HT-29 (cell line): ENCODE measurements at regions not wholly inside any gene's neighbourhood (a gene's known extent, or its start where the extent isn't known, plus 50 kb on each side); places are given as distances from the start of the nearest gene placed in this dataset.

ENCODE experiments used
- DNase-seq: peaks from one replicate; pipeline ENCODE4 v3.0.0-alpha.2; 2015; ENCODE audit warnings: low spot score

- DNase-seq, result no peak
These were observed 1198.9 kb upstream of the PCDH7 start for GRCh38 chr4:29521281-29521680.

GRCh38 chr4:29536745-29537144 lies 1183.4 kb upstream of the PCDH7 start:
- no peak for DNase-seq

GRCh38 chr4:29538889-29539646 lies 1181.1 kb upstream of the PCDH7 start:
- DNase-seq, result no peak

GRCh38 chr4:29540439-29541102 lies 1179.6 kb upstream of the PCDH7 start:
- DNase-seq, result no peak

GRCh38 chr4:29541757-29542156 lies 1178.4 kb upstream of the PCDH7 start:
- DNase-seq, result no peak

- no peak for DNase-seq
These were observed 1170.8 kb upstream of the PCDH7 start for GRCh38 chr4:29549342-29549741.

GRCh38 chr4:29551821-29552220 lies 1168.3 kb upstream of the PCDH7 start:
- no peak for DNase-seq

- peak; percentile 5 for DNase-seq
These were observed 1166.3 kb upstream of the PCDH7 start for GRCh38 chr4:29553846-29554245.

- no peak for DNase-seq
These were observed 1161.4 kb upstream of the PCDH7 start for GRCh38 chr4:29558789-29559188.

GRCh38 chr4:29559286-29559685 lies 1160.9 kb upstream of the PCDH7 start:
- no peak for DNase-seq

GRCh38 chr4:29560452-29560851 lies 1159.7 kb upstream of the PCDH7 start:
- no peak for DNase-seq

- DNase-seq, result no peak
These were observed 1154.9 kb upstream of the PCDH7 start for GRCh38 chr4:29565256-29565655.

GRCh38 chr4:29566371-29566770 lies 1153.8 kb upstream of the PCDH7 start:
- no peak for DNase-seq

GRCh38 chr4:29571322-29571721 lies 1148.8 kb upstream of the PCDH7 start:
- no peak for DNase-seq

GRCh38 chr4:29578329-29578728 lies 1141.8 kb upstream of the PCDH7 start:
- no peak for DNase-seq

- DNase-seq, result no peak
These were observed 1138.7 kb upstream of the PCDH7 start for GRCh38 chr4:29581457-29581856.

- no peak for DNase-seq
These were observed 1131.6 kb upstream of the PCDH7 start for GRCh38 chr4:29588617-29589016.

- DNase-seq, result no peak
These were observed 1123.9 kb upstream of the PCDH7 start for GRCh38 chr4:29596228-29596627.

- no peak for DNase-seq
These were observed 1101.0 kb upstream of the PCDH7 start for GRCh38 chr4:29619168-29619567.

GRCh38 chr4:29632199-29632598 lies 1088.0 kb upstream of the PCDH7 start:
- no peak for DNase-seq

- DNase-seq, result no peak
These were observed 1083.2 kb upstream of the PCDH7 start for GRCh38 chr4:29636961-29637360.

- no peak for DNase-seq
These were observed 1066.9 kb upstream of the PCDH7 start for GRCh38 chr4:29653221-29653620.

GRCh38 chr4:29680644-29681043 lies 1039.5 kb upstream of the PCDH7 start:
- DNase-seq, result no peak
